Upper lobe of left lung (tissue), 4 donors: ENCODE measurements at regions not wholly inside any gene's neighbourhood (a gene's known extent, or its start where the extent isn't known, plus 50 kb on each side); places are given as distances from the start of the nearest gene placed in this dataset.

ENCODE experiments used
- EP300 ChIP-seq, 4 donors: sonication (generic); formaldehyde crosslinking; IDR thresholded peaks; one replicate each; pipeline ENCODE4 v1.5.1; 2017; ENCODE audit warnings: antibody characterized with exemption in 4 of 4, control low read depth in 2 of 4
- POLR2A ChIP-seq, 4 donors: fragments of 450-650 bp; IDR thresholded peaks; one replicate each; pipeline ENCODE4 v1.5.1; 2016 to 2017; ENCODE audit warnings: antibody characterized with exemption in 4 of 4, mild to moderate bottlenecking in 2 of 4
- POLR2AphosphoS5 ChIP-seq, 2 donors: sonication (generic); formaldehyde crosslinking; IDR thresholded peaks; one replicate each; pipeline ENCODE4 v1.5.1; 2017; ENCODE audit warnings: antibody characterized with exemption in 2 of 2
- TF ChIP-seq, protein P1 (sequence below), 6 experiments: fragments of 450-650 bp in 4 of 6; fragments of 200-600 bp in 2 of 6; sonication (generic) in 2 of 6; IDR thresholded peaks; one replicate each; pipeline ENCODE4 v1.5.1; 2016 to 2019; ENCODE audit warnings: antibody characterized with exemption in 6 of 6

DNA sequence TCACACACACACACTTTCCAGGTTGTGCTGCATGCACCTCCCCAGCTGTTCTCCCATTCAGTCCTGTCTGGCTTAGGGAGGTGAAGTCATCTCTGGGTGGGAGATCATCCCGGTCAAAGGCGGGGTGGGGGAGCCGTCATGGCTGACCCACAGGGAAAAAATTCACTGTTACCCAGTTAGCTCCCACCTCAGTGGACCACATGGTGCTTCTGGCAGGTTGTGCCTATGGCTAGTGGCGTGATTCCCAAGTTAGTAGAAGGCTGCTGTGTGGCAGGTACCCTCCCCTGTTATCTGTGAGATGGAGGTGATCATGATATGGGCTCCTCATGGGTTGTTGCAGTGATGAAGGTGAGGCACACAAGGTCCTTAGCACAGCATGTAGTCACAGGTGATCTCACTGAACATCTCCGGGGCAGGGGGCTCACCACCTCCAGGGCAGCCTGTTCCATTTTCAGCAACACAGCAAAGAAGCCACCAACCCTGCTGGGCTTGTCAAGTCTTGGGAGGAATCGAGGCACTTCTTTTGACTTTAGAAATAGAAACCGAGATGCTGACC lies 154.9 kb upstream of the CCND2 start:
- TF ChIP-seq, protein P1, sequence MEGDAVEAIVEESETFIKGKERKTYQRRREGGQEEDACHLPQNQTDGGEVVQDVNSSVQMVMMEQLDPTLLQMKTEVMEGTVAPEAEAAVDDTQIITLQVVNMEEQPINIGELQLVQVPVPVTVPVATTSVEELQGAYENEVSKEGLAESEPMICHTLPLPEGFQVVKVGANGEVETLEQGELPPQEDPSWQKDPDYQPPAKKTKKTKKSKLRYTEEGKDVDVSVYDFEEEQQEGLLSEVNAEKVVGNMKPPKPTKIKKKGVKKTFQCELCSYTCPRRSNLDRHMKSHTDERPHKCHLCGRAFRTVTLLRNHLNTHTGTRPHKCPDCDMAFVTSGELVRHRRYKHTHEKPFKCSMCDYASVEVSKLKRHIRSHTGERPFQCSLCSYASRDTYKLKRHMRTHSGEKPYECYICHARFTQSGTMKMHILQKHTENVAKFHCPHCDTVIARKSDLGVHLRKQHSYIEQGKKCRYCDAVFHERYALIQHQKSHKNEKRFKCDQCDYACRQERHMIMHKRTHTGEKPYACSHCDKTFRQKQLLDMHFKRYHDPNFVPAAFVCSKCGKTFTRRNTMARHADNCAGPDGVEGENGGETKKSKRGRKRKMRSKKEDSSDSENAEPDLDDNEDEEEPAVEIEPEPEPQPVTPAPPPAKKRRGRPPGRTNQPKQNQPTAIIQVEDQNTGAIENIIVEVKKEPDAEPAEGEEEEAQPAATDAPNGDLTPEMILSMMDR (IDR thresholded peaks at IDR 0.05) = no peak
- no peak for TF ChIP-seq POLR2A (IDR thresholded peaks at IDR 0.05)
- no peak for TF ChIP-seq POLR2AphosphoS5 (IDR thresholded peaks at IDR 0.05)
- TF ChIP-seq EP300 (IDR thresholded peaks at IDR 0.05) = no peak
